HG03460 (cell line): ENCODE measurements at regions not wholly inside any gene's neighbourhood (a gene's known extent, or its start where the extent isn't known, plus 50 kb on each side); places are given as distances from the start of the nearest gene placed in this dataset.
"Not testable (repeated sequence)": the region's sequence is repeated elsewhere in the genome, so short reads cannot be mapped to it uniquely, and the experiment has no call there.

ENCODE experiments used
- ATAC-seq: cut with Tn5 transposase; IDR thresholded peaks from one replicate; pipeline ENCODE4 v1.9.1; 2021; ENCODE audit not compliant: unreplicated experiment

GRCh38 chr13:27363637-27364036 is 60.8 kb upstream of the GTF3A start:
- ATAC-seq, result not testable (repeated sequence)

- ATAC-seq, result no peak
Measured at GRCh38 chr13:27367570-27367969, 56.8 kb upstream of the GTF3A start.

GRCh38 chr13:27370305-27370872 is 54.0 kb upstream of the GTF3A start:
- ATAC-seq, result no peak

GRCh38 chr13:27371932-27372331 is 52.5 kb upstream of the GTF3A start:
- no peak for ATAC-seq

GRCh38 chr13:27372896-27373295 is 51.5 kb upstream of the GTF3A start:
- ATAC-seq, result no peak

GRCh38 chr13:27374126-27374613 is 50.2 kb upstream of the GTF3A start:
- no peak for ATAC-seq
